Vagina (tissue), 2 donors: ENCODE measurements at regions not wholly inside any gene's neighbourhood (a gene's known extent, or its start where the extent isn't known, plus 50 kb on each side); places are given as distances from the start of the nearest gene placed in this dataset.

ENCODE experiments used
- DNase-seq, 2 donors: peaks; one replicate each; pipeline ENCODE4 v3.0.0-alpha.2; 2017; ENCODE audit errors: extremely low spot score in 2 of 2
- H3K27ac ChIP-seq: fragments of 200-600 bp; sonication (generic); one replicate; pipeline ENCODE4 v1.5.1; 2019
- H3K27me3 ChIP-seq: fragments of 200-600 bp; sonication (generic); one replicate; pipeline ENCODE4 v1.5.1; 2019
- H3K36me3 ChIP-seq, 2 donors: fragments of 200-600 bp; sonication (generic); one replicate each; pipeline ENCODE4 v1.5.1; 2017 to 2019
- H3K4me1 ChIP-seq: fragments of 200-600 bp; sonication (generic); one replicate; pipeline ENCODE4 v1.5.1; 2019
- H3K4me3 ChIP-seq, 2 donors: fragments of 200-600 bp; sonication (generic); 1 replicate in 1 of 2; 2 replicates in 1 of 2; pipeline ENCODE4 v1.5.1; 2016 to 2019
- H3K9me3 ChIP-seq: fragments of 200-600 bp; sonication (generic); one replicate; pipeline ENCODE4 v1.5.1; 2019
- CTCF ChIP-seq, 3 experiments: fragments of 450-650 bp in 2 of 3; fragments of 200-600 bp in 1 of 3; sonication (generic) in 1 of 3; IDR thresholded peaks; one replicate each; pipeline ENCODE4 v1.5.1; 2017 to 2019; ENCODE audit warnings: antibody characterized with exemption in 3 of 3, mild to moderate bottlenecking in 2 of 3, moderate library complexity in 2 of 3
- POLR2A ChIP-seq, 2 donors: fragments of 450-650 bp; IDR thresholded peaks; one replicate each; pipeline ENCODE4 v1.6.1; 2017; ENCODE audit warnings: antibody characterized with exemption in 2 of 2, mild to moderate bottlenecking in 2 of 2, moderate library complexity in 2 of 2
- POLR2AphosphoS5 ChIP-seq, 2 donors: sonication (generic); formaldehyde crosslinking; IDR thresholded peaks; one replicate each; pipeline ENCODE4 v1.9.0; 2017; ENCODE audit warnings: antibody characterized with exemption in 2 of 2, mild to moderate bottlenecking in 2 of 2, low read depth in 1 of 2; ENCODE audit not compliant: insufficient read depth in 1 of 2
- intact Hi-C: fragments of 100-400 bp; cut with DNase I; formaldehyde crosslinking; loops from one replicate; pipeline ENCODE4 v1.15.1; 2023

GRCh38 chr6:139832493-139833305 lies 458.3 kb upstream of the CITED2 start:
- TF ChIP-seq POLR2A (IDR thresholded peaks at IDR 0.05) (no peak), POLR2AphosphoS5 (IDR thresholded peaks at IDR 0.05; ENCODE audit: insufficient read depth in 1 of 2, low read depth in 1 of 2) (no peak), CTCF (IDR thresholded peaks at IDR 0.05) (no peak)
- Histone ChIP-seq H3K36me3 (no peaks in the 10 kb centered on the region), H3K4me1 (no peaks in the 10 kb centered on the region), H3K27ac (no peak overlapping the region), H3K27me3 (no peaks in the 10 kb centered on the region), H3K9me3 (no peaks in the 10 kb centered on the region), H3K4me3 (no peak overlapping the region)
- no peak for DNase-seq
- intact Hi-C loops = no loop called here

GRCh38 chr6:139829576-139829975 lies 455.1 kb upstream of the CITED2 start:
- H3K4me1 ChIP-seq = no peaks in the 10 kb centered on the region
- no peak overlapping the region for H3K4me3 ChIP-seq
- H3K27me3 ChIP-seq = no peaks in the 10 kb centered on the region
- no peak for DNase-seq
- no peaks in the 10 kb centered on the region for H3K9me3 ChIP-seq
- H3K36me3 ChIP-seq = no peaks in the 10 kb centered on the region
- intact Hi-C loops = no loop called here
- no peak overlapping the region for H3K27ac ChIP-seq
- no peak for TF ChIP-seq POLR2A (IDR thresholded peaks at IDR 0.05)
- TF ChIP-seq CTCF (IDR thresholded peaks at IDR 0.05) = no peak
- TF ChIP-seq POLR2AphosphoS5 (IDR thresholded peaks at IDR 0.05; ENCODE audit: insufficient read depth in 1 of 2, low read depth in 1 of 2) = no peak

- TF ChIP-seq POLR2AphosphoS5 (IDR thresholded peaks at IDR 0.05; ENCODE audit: insufficient read depth in 1 of 2, low read depth in 1 of 2) (no peak), CTCF (IDR thresholded peaks at IDR 0.05) (no peak), POLR2A (IDR thresholded peaks at IDR 0.05) (no peak)
- intact Hi-C loops = no loop called here
- no peaks in the 10 kb centered on the region for H3K27me3 ChIP-seq
- DNase-seq = no peak
- H3K36me3 ChIP-seq = no peaks in the 10 kb centered on the region
- no peaks in the 10 kb centered on the region for H3K4me1 ChIP-seq
- no peaks in the 10 kb centered on the region for H3K9me3 ChIP-seq
- H3K4me3 ChIP-seq = no peak overlapping the region
- H3K27ac ChIP-seq = no peak overlapping the region
Observed at GRCh38 chr6:139828751-139829519, 454.5 kb upstream of the CITED2 start.

GRCh38 chr6:139825935-139826374 lies 451.5 kb upstream of the CITED2 start:
- no peak for DNase-seq
- Histone ChIP-seq H3K27me3 (no peaks in the 10 kb centered on the region), H3K4me3 (no peak overlapping the region), H3K9me3 (no peaks in the 10 kb centered on the region), H3K36me3 (no peaks in the 10 kb centered on the region), H3K27ac (no peak overlapping the region), H3K4me1 (no peaks in the 10 kb centered on the region)
- intact Hi-C loops = no loop called here
- TF ChIP-seq POLR2A (IDR thresholded peaks at IDR 0.05) = no peak
- no peak for TF ChIP-seq POLR2AphosphoS5 (IDR thresholded peaks at IDR 0.05; ENCODE audit: insufficient read depth in 1 of 2, low read depth in 1 of 2)
- no peak for TF ChIP-seq CTCF (IDR thresholded peaks at IDR 0.05)

- no peak for TF ChIP-seq CTCF (IDR thresholded peaks at IDR 0.05)
- TF ChIP-seq POLR2AphosphoS5 (IDR thresholded peaks at IDR 0.05; ENCODE audit: insufficient read depth in 1 of 2, low read depth in 1 of 2) = no peak
- no peaks in the 10 kb centered on the region for H3K4me1 ChIP-seq
- no peaks in the 10 kb centered on the region for H3K36me3 ChIP-seq
- no peak for DNase-seq
- no peaks in the 10 kb centered on the region for H3K9me3 ChIP-seq
- H3K27me3 ChIP-seq = no peaks in the 10 kb centered on the region
- H3K27ac ChIP-seq = no peak overlapping the region
- intact Hi-C loops = no loop called here
- H3K4me3 ChIP-seq = no peak overlapping the region
Observed at GRCh38 chr6:139824864-139825263, 450.4 kb upstream of the CITED2 start.
